Motor neuron (in vitro differentiated cells): ENCODE measurements at regions not wholly inside any gene's neighbourhood (a gene's known extent, or its start where the extent isn't known, plus 50 kb on each side); places are given as distances from the start of the nearest gene placed in this dataset.

Source experiments
- ATAC-seq, 8 experiments: fragments of 200-7000 bp; cut with Tn5 transposase; replicated peaks in 6 of 8; 2 replicates each; pipeline ENCODE4 v1.8.0; 2021; ENCODE audit warnings: mild to moderate bottlenecking in 8 of 8, moderate library complexity in 8 of 8
- H3K27ac ChIP-seq, 2 donors: fragments of 250-450 bp; sonication (Bioruptor Pico); 2 replicates each; pipeline ENCODE4 v1.9.0; 2021; ENCODE audit warnings: antibody characterized with exemption in 2 of 2, mild to moderate bottlenecking in 2 of 2, moderate library complexity in 1 of 2
- H3K4me1 ChIP-seq, 2 donors: fragments of 250-450 bp; sonication (Bioruptor Pico); replicated peaks in 1 of 2; 2 replicates each; pipeline ENCODE4 v1.6.1; 2021; ENCODE audit warnings: antibody characterized with exemption in 2 of 2, mild to moderate bottlenecking in 2 of 2, moderate library complexity in 1 of 2
- H3K4me3 ChIP-seq, 5 donors: fragments of 250-450 bp; sonication (Bioruptor Pico); 2 replicates each; pipeline ENCODE4 v1.9.0; 2021; ENCODE audit warnings: antibody characterized with exemption in 5 of 5, mild to moderate bottlenecking in 5 of 5, moderate library complexity in 4 of 5
- WGBS, 10 experiments: fragments of 450-650 bp; shearing (Covaris generic); methylation state at CpG; one replicate each; pipeline ENCODE4 v1.0.0; 2022; 5-methylcytosine and 5-hydroxymethylcytosine counted together
- in situ Hi-C, 9 experiments: fragments of 400-800 bp; cut with MboI; loops; one replicate each; pipeline ENCODE4 v1.15.0; 2021; ENCODE audit warnings: low sequenced_read_pairs in 9 of 9, low pct_unique_long_range_greater_than_20kb in 2 of 9; ENCODE audit not compliant: unreplicated experiment in 9 of 9

- peak; percentile 48 to 71 (median 56) for ATAC-seq
- WGBS, 10 experiments = 0 to 6% (median 0%) methylated on average over 2 to 13 of the region's 66 CpGs; no CpG with 5 or more reads in 5 of the 10 experiments
- no peak overlapping the region for H3K27ac ChIP-seq
- H3K4me3 ChIP-seq = peak overlapping the region; percentile 70 to 94 (median 89)
- in situ Hi-C loops = loop anchor here in 1 of 9 experiments (25.0 kb wide), 1 partner anchor 346 kb away; no protein-coding TSS in a partner anchor
- peaks cover 10 to 11% of the 10 kb centered on the region in 2 donors for H3K4me1 ChIP-seq
These were observed 226.7 kb upstream of the C2CD4B start for GRCh38 chr15:62391641-62392262.

- H3K4me1 ChIP-seq = peaks cover 10 to 11% of the 10 kb centered on the region in 2 donors
These were observed 227.3 kb upstream of the C2CD4B start for GRCh38 chr15:62392376-62392775.

GRCh38 chr15:62393196-62393595 is 228.1 kb upstream of the C2CD4B start:
- peaks cover 10 to 11% of the 10 kb centered on the region in 2 donors for H3K4me1 ChIP-seq
- ATAC-seq = no peak
- no peak overlapping the region for H3K27ac ChIP-seq
- H3K4me3 ChIP-seq = no peak overlapping the region
- in situ Hi-C loops = loop anchor here in 1 of 9 experiments (25.0 kb wide), 1 partner anchor 344 kb away; no protein-coding TSS in a partner anchor
- 68 to 98% (median 91%) methylated on average over 2 to 4 of the region's 4 CpGs for WGBS, 10 experiments

More at GRCh38 chr15:62392376-62392775, 227.3 kb upstream of the C2CD4B start:
- 5 to 80% (median 21%) methylated on average over 1 to 7 of the region's 10 CpGs; no CpG with 5 or more reads in 3 of the 10 experiments for WGBS, 10 experiments
- Histone ChIP-seq H3K4me3 (peak overlapping the region; percentile 70 to 94 (median 89)), H3K27ac (no peak overlapping the region)
- in situ Hi-C loops = loop anchor here in 1 of 9 experiments (25.0 kb wide), 1 partner anchor 345 kb away; no protein-coding TSS in a partner anchor
- no peak for ATAC-seq

- in situ Hi-C loops = loop anchor here in 1 of 9 experiments (25.0 kb wide), 1 partner anchor 343 kb away; no protein-coding TSS in a partner anchor
- ATAC-seq = no peak
- peaks cover 10 to 11% of the 10 kb centered on the region in 2 donors for H3K4me1 ChIP-seq
- no peak overlapping the region for H3K27ac ChIP-seq
- WGBS, 10 experiments = 0 to 90% (median 59%) methylated on average over 1 to 2 of the region's 2 CpGs; no CpG with 5 or more reads in 2 of the 10 experiments
- H3K4me3 ChIP-seq = no peak overlapping the region
These were observed 229.0 kb upstream of the C2CD4B start for GRCh38 chr15:62394079-62394478.

- H3K4me3 ChIP-seq = no peak overlapping the region
- H3K27ac ChIP-seq = no peak overlapping the region
- in situ Hi-C loops = no loop called here
- no peaks in the 10 kb centered on the region for H3K4me1 ChIP-seq
- ATAC-seq = no peak
- 0 to 100% (median 90%) methylated on average over 1 to 5 of the region's 5 CpGs for WGBS, 10 experiments
These were observed 235.7 kb upstream of the C2CD4B start for GRCh38 chr15:62400778-62401177.

GRCh38 chr15:62402687-62403086 is 237.6 kb upstream of the C2CD4B start:
- WGBS, 10 experiments = 78 to 100% (median 92%) methylated on average over 1 to 5 of the region's 6 CpGs; no CpG with 5 or more reads in 5 of the 10 experiments

GRCh38 chr15:62403164-62403809 is 238.2 kb upstream of the C2CD4B start:
- WGBS, 10 experiments = 0 to 100% (median 98%) methylated on average over 1 to 6 of the region's 8 CpGs
- H3K4me1 ChIP-seq = no peaks in the 10 kb centered on the region
- in situ Hi-C loops = no loop called here
- ATAC-seq = peak in 1 of 8 experiments; percentile 12
- H3K27ac ChIP-seq = no peak overlapping the region
- H3K4me3 ChIP-seq = no peak overlapping the region

More at GRCh38 chr15:62402687-62403086, 237.6 kb upstream of the C2CD4B start:
- Histone ChIP-seq H3K4me3 (no peak overlapping the region), H3K4me1 (no peaks in the 10 kb centered on the region), H3K27ac (no peak overlapping the region)
- in situ Hi-C loops = no loop called here
- no peak for ATAC-seq

- Histone ChIP-seq H3K27ac (no peak overlapping the region), H3K4me1 (no peaks in the 10 kb centered on the region), H3K4me3 (no peak overlapping the region)
- WGBS, 10 experiments = 25 to 100% (median 74%) methylated on average over 2 to 7 of the region's 7 CpGs
- peak in 1 of 8 experiments; percentile 35 for ATAC-seq
- in situ Hi-C loops = no loop called here
These were observed 239.3 kb upstream of the C2CD4B start for GRCh38 chr15:62404194-62404985.

GRCh38 chr15:62406305-62406891 is 241.3 kb upstream of the C2CD4B start:
- in situ Hi-C loops = no loop called here
- Histone ChIP-seq H3K4me1 (no peaks in the 10 kb centered on the region), H3K4me3 (no peak overlapping the region), H3K27ac (no peak overlapping the region)
- ATAC-seq = peak in 3 of 8 experiments; percentile 74 to 81 (median 76)
- WGBS, 10 experiments = 86 to 100% methylated on average over 1 of the region's 1 CpG; no CpG with 5 or more reads in 8 of the 10 experiments

- ATAC-seq = peak in 3 of 8 experiments; percentile 7 to 36 (median 18)
- Histone ChIP-seq H3K4me1 (no peaks in the 10 kb centered on the region), H3K27ac (no peak overlapping the region), H3K4me3 (no peak overlapping the region)
- WGBS, 10 experiments = 0 to 100% (median 72%) methylated on average over 1 to 4 of the region's 4 CpGs; no CpG with 5 or more reads in 2 of the 10 experiments
- in situ Hi-C loops = no loop called here
These were observed 242.1 kb upstream of the C2CD4B start for GRCh38 chr15:62407216-62407615.

- 83 to 100% (median 95%) methylated on average over 1 to 4 of the region's 4 CpGs; no CpG with 5 or more reads in 2 of the 10 experiments for whole genome bisulfite sequencing, 10 experiments
- no peak for ATAC-seq
- in situ Hi-C loops = no loop called here
- H3K4me3 ChIP-seq = no peak overlapping the region
- no peaks in the 10 kb centered on the region for H3K4me1 ChIP-seq
- H3K27ac ChIP-seq = no peak overlapping the region
These were observed 242.9 kb upstream of the C2CD4B start for GRCh38 chr15:62407962-62408361.

GRCh38 chr15:62409466-62409865 is 244.4 kb upstream of the C2CD4B start:
- in situ Hi-C loops = no loop called here
- peak in 1 of 8 experiments; percentile 7 for ATAC-seq
- no peak overlapping the region for H3K27ac ChIP-seq
- H3K4me3 ChIP-seq = no peak overlapping the region
- H3K4me1 ChIP-seq = no peaks in the 10 kb centered on the region
